Left lung (tissue), 4 donors: ENCODE measurements at regions not wholly inside any gene's neighbourhood (a gene's known extent, or its start where the extent isn't known, plus 50 kb on each side); places are given as distances from the start of the nearest gene placed in this dataset.

Experiments
- ATAC-seq: fragments of 200-7000 bp; cut with Tn5 transposase; one replicate; pipeline ENCODE4 v1.9.1; 2020; ENCODE audit warnings: moderate library complexity
- DNase-seq, 4 donors: peaks; one replicate each; pipeline ENCODE4 v3.0.0-alpha.2; 2013 to 2020
- H3K27ac ChIP-seq, 2 donors: fragments of 200-600 bp; sonication (generic) in 1 of 2; one replicate each; pipeline versions ENCODE4 v1.5.0 to v1.8.0; 2020 to 2021
- H3K27me3 ChIP-seq, 2 donors: fragments of 200-600 bp; sonication (generic) in 1 of 2; one replicate each; pipeline versions ENCODE4 v1.5.0 to v1.8.0; 2020 to 2021
- H3K36me3 ChIP-seq, 2 donors: fragments of 200-600 bp; sonication (generic) in 1 of 2; one replicate each; pipeline versions ENCODE4 v1.5.0 to v1.8.0; 2020 to 2021
- H3K4me1 ChIP-seq, 2 donors: fragments of 200-600 bp; one replicate each; pipeline ENCODE4 v1.8.0; 2021
- H3K4me3 ChIP-seq, 2 donors: fragments of 200-600 bp; sonication (generic) in 1 of 2; one replicate each; pipeline versions ENCODE4 v1.5.0 to v1.8.0; 2020 to 2021; ENCODE audit warnings: mild to moderate bottlenecking in 1 of 2
- H3K9me3 ChIP-seq, 2 donors: fragments of 200-600 bp; sonication (generic) in 1 of 2; one replicate each; pipeline versions ENCODE4 v1.5.0 to v1.8.0; 2020 to 2021
- intact Hi-C, 2 donors: fragments of 100-400 bp; cut with DNase I; formaldehyde crosslinking; loops; one replicate each; pipeline versions ENCODE4 v1.11.2 to v1.14.2; 2022
- TF ChIP-seq, protein P1 (sequence below), 2 donors: fragments of 200-600 bp; sonication (generic) in 1 of 2; IDR thresholded peaks; one replicate each; pipeline versions ENCODE4 v1.5.0 to v1.8.0; 2021; ENCODE audit warnings: antibody characterized with exemption in 2 of 2
- donor health status: DM: no; HTN: yes; CAD: no.
- donor health status: DM: no; HTN: no; CAD: no.

DNA sequence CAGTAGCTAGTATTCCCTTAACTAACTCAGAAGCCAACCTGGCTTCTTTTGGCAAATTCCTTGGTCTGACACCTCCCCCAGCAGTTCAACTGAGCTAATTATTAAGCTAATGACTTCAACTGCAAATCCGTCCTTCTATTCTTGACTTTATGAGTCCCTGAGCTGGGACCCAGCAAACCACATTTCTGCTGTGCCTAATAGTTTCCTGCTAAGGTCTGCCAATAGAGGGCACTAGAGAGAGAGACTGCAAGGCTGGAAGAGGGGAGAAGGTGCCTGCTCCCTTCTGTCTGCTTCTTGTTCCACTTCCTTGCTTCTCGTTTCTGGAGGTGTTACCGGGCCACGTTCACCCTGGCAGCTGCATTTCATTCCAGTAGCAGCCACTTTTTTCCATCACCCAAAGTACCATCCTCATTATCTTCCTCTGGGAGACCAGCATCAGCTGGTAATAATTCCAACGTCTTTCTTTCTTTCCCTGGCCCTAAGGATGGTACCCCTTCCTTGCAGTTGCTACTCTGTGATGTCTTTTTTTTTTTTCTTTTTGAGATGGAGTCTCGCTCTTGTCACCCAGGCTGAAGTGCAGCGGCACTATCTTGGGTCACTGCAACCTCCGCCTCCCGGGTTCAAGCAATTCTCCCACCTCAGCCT lies 352.0 kb downstream of the TNS1 start:
- Histone ChIP-seq H3K9me3 (no peaks in the 10 kb centered on the region), H3K27me3 (no peaks in the 10 kb centered on the region), H3K27ac (no peak overlapping the region), H3K36me3 (no peaks in the 10 kb centered on the region), H3K4me3 (no peak overlapping the region), H3K4me1 (no peaks in the 10 kb centered on the region)
- DNase-seq (peak in 2 of 4 donors; percentile 47 to 80), ATAC-seq (peak; percentile 93)
- TF ChIP-seq, protein P1, sequence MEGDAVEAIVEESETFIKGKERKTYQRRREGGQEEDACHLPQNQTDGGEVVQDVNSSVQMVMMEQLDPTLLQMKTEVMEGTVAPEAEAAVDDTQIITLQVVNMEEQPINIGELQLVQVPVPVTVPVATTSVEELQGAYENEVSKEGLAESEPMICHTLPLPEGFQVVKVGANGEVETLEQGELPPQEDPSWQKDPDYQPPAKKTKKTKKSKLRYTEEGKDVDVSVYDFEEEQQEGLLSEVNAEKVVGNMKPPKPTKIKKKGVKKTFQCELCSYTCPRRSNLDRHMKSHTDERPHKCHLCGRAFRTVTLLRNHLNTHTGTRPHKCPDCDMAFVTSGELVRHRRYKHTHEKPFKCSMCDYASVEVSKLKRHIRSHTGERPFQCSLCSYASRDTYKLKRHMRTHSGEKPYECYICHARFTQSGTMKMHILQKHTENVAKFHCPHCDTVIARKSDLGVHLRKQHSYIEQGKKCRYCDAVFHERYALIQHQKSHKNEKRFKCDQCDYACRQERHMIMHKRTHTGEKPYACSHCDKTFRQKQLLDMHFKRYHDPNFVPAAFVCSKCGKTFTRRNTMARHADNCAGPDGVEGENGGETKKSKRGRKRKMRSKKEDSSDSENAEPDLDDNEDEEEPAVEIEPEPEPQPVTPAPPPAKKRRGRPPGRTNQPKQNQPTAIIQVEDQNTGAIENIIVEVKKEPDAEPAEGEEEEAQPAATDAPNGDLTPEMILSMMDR (IDR thresholded peaks at IDR 0.05) = peak; percentile 62 to 67
- intact Hi-C loops = no loop called here

- Histone ChIP-seq H3K4me1 (no peaks in the 10 kb centered on the region), H3K36me3 (no peaks in the 10 kb centered on the region), H3K27me3 (no peaks in the 10 kb centered on the region), H3K27ac (no peak overlapping the region), H3K9me3 (no peaks in the 10 kb centered on the region), H3K4me3 (no peak overlapping the region)
- intact Hi-C loops = no loop called here
- ATAC-seq (peak; percentile 31), DNase-seq (no peak)
- TF ChIP-seq, protein P1 (IDR thresholded peaks at IDR 0.05) = no peak
Observed at GRCh38 chr2:217650229-217650628, 352.6 kb downstream of the TNS1 start.

DNA sequence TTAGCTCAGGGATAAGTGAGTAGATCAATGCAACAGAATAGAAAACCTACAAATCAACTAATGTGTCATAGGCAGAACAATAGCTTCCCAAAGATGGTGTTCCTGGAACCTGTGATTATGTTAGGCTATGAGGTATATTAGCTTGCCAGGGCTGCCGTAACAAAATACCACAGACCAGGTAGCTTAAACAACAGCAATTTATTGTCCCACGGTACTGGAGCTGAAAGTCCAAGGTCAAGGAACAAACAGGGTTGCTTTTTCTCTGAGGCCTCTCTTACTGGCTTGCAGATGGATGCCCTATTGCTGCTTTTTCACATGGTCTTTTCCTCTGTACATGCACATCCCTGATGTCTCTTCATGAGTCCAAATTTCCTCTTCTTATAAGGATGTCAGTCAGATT lies 354.9 kb downstream of the TNS1 start:
- ATAC-seq (no peak), DNase-seq (no peak)
- Histone ChIP-seq H3K4me1 (no peaks in the 10 kb centered on the region), H3K4me3 (no peak overlapping the region), H3K27me3 (no peaks in the 10 kb centered on the region), H3K9me3 (no peaks in the 10 kb centered on the region), H3K36me3 (no peaks in the 10 kb centered on the region), H3K27ac (no peak overlapping the region)
- intact Hi-C loops = no loop called here
- TF ChIP-seq, protein P1 (IDR thresholded peaks at IDR 0.05) = no peak

DNA sequence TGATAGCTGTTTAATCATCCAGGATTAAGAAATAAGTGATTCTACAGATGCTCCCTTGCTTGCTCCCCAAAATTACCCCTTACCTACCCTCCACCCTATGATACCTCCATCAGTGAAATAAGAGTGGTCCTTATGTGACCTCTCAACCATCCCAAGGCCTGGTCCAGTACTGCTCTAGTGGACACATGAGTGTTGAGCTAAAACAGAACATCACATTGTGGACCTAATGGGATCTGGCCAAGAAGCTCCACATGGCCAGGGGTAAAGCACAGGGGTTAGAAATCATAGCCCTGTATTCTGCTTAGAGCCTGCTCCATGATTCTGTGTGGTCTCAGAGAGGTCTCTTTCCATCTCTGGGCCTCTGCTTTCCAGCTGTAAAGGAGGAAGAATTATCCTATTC lies 355.6 kb downstream of the TNS1 start:
- intact Hi-C loops = no loop called here

DNA sequence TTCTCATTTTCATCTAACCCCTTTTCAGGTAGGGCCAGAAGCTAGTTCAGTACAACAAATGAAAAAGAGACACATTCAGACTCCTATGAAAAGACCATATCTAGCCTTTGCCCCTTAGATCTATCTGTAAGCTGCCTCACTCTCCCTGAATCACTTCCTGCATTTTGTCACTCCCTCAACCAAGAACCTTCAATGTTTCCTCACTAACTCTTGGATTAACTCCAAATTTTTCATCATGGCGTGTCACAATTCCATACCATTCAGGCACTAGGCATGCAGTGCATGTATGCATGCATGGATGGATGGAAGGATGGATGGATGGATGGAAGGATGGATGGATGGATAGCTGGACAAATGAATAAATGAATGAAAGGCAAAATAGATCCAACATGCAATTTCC lies 356.9 kb downstream of the TNS1 start:
- intact Hi-C loops = no loop called here
- DNase-seq (no peak), ATAC-seq (no peak)
- no peaks in the 10 kb centered on the region for H3K4me1 ChIP-seq
- no peak overlapping the region for H3K27ac ChIP-seq
- TF ChIP-seq, protein P1 (IDR thresholded peaks at IDR 0.05) = no peak
- no peaks in the 10 kb centered on the region for H3K27me3 ChIP-seq
- no peaks in the 10 kb centered on the region for H3K36me3 ChIP-seq
- H3K4me3 ChIP-seq = no peak overlapping the region
- no peaks in the 10 kb centered on the region for H3K9me3 ChIP-seq

More for the DNA sequence above, 355.6 kb downstream of the TNS1 start:
- Histone ChIP-seq H3K36me3 (no peaks in the 10 kb centered on the region), H3K27me3 (no peaks in the 10 kb centered on the region), H3K9me3 (no peaks in the 10 kb centered on the region), H3K4me1 (no peaks in the 10 kb centered on the region), H3K4me3 (no peak overlapping the region), H3K27ac (no peak overlapping the region)
- ATAC-seq = no peak
- TF ChIP-seq, protein P1 (IDR thresholded peaks at IDR 0.05) = no peak
- DNase-seq = no peak
